AG10803 (cell line): ENCODE measurements at regions not wholly inside any gene's neighbourhood (a gene's known extent, or its start where the extent isn't known, plus 50 kb on each side); places are given as distances from the start of the nearest gene placed in this dataset.
A peak's percentile ranks its signal among the peaks of the same experiment; 100 is the strongest.

ENCODE experiments used
- DNase-seq: peaks from one replicate; pipeline ENCODE4 v3.0.0; 2010; ENCODE audit warnings: low read depth
- H3K4me3 ChIP-seq: 2 replicates; pipeline ENCODE4 v1.5.1; 2011; ENCODE audit warnings: mild to moderate bottlenecking, low read length, control low read depth
- CTCF ChIP-seq: conservative IDR thresholded peaks from 2 replicates; pipeline ENCODE4 v1.5.1; 2011; ENCODE audit warnings: mild to moderate bottlenecking, low read length, control low read depth, inconsistent platforms

- TF ChIP-seq CTCF = no peak
- DNase-seq = no peak
- no peak overlapping the region for H3K4me3 ChIP-seq
Observed at GRCh38 chr7:113715262-113715661, 203.5 kb downstream of the PPP1R3A start.

GRCh38 chr7:113710310-113711096 is 208.3 kb downstream of the PPP1R3A start:
- TF ChIP-seq CTCF = peak; percentile 98
- peak; percentile 80 for DNase-seq
- H3K4me3 ChIP-seq = no peak overlapping the region

GRCh38 chr7:113705439-113705838 is 213.4 kb downstream of the PPP1R3A start:
- TF ChIP-seq CTCF = no peak
- H3K4me3 ChIP-seq = no peak overlapping the region

GRCh38 chr7:113698556-113699220 is 220.1 kb downstream of the PPP1R3A start:
- peak; percentile 75 for TF ChIP-seq CTCF
- peak; percentile 21 for DNase-seq

More at GRCh38 chr7:113705439-113705838, 213.4 kb downstream of the PPP1R3A start:
- no peak for DNase-seq

GRCh38 chr7:113694149-113694548 is 224.7 kb downstream of the PPP1R3A start:
- DNase-seq = no peak
- TF ChIP-seq CTCF = no peak
- no peak overlapping the region for H3K4me3 ChIP-seq

More at GRCh38 chr7:113698556-113699220, 220.1 kb downstream of the PPP1R3A start:
- H3K4me3 ChIP-seq = no peak overlapping the region

- no peak overlapping the region for H3K4me3 ChIP-seq
- no peak for TF ChIP-seq CTCF
- no peak for DNase-seq
Observed at GRCh38 chr7:113684165-113684564, 234.6 kb downstream of the PPP1R3A start.

GRCh38 chr7:113677811-113678210 is 241.0 kb downstream of the PPP1R3A start:
- DNase-seq = no peak
- no peak for TF ChIP-seq CTCF
- no peak overlapping the region for H3K4me3 ChIP-seq
